ENCODE measurements at regions not wholly inside any gene's neighbourhood (a gene's known extent, or its start where the extent isn't known, plus 50 kb on each side); places are given as distances from the start of the nearest gene placed in this dataset.
"Not testable (repeated sequence)": the region's sequence is repeated elsewhere in the genome, so short reads cannot be mapped to it uniquely, and the experiment has no call there.

GRCh38 chr6:44742828-44743372 lies 355.4 kb downstream of the CDC5L start:
- H3K9me3 ChIP-seq (ENCODE audit: control insufficient read depth, low read length): peaks cover 2% of the 10 kb centered on the region
- no peaks in the 10 kb centered on the region for H3K27me3 ChIP-seq (ENCODE audit: control insufficient read depth, insufficient read depth, low read length, poor library complexity, severe bottlenecking)
- no peak overlapping the region for H3K4me3 ChIP-seq (ENCODE audit: insufficient read depth, low read depth, low read length)
- no peaks in the 10 kb centered on the region for H3K36me3 ChIP-seq (ENCODE audit: control insufficient read depth, insufficient read depth, low read length)
- no peak overlapping the region for H3K27ac ChIP-seq (ENCODE audit: insufficient read depth, low read depth, low read length, poor library complexity, severe bottlenecking)
- WGBS, 2 experiments: 68 to 76% methylated on average over 2 of the region's 2 CpGs
- peaks cover 6% of the 10 kb centered on the region for H3K4me1 ChIP-seq (ENCODE audit: control insufficient read depth, insufficient read depth, low read length)

GRCh38 chr6:44760116-44760515 lies 372.6 kb downstream of the CDC5L start:
- 88 to 91% methylated on average over 18 of the region's 18 CpGs for whole genome bisulfite sequencing, 2 experiments
- not testable (repeated sequence) for H3K4me3 ChIP-seq (ENCODE audit: insufficient read depth, low read depth, low read length); H3K27me3 ChIP-seq (ENCODE audit: control insufficient read depth, insufficient read depth, low read length, poor library complexity, severe bottlenecking); H3K4me1 ChIP-seq (ENCODE audit: control insufficient read depth, insufficient read depth, low read length); H3K27ac ChIP-seq (ENCODE audit: insufficient read depth, low read depth, low read length, poor library complexity, severe bottlenecking); H3K36me3 ChIP-seq (ENCODE audit: control insufficient read depth, insufficient read depth, low read length); H3K9me3 ChIP-seq (ENCODE audit: control insufficient read depth, low read length)

- Histone ChIP-seq H3K36me3 (ENCODE audit: control insufficient read depth, insufficient read depth, low read length) (no peaks in the 10 kb centered on the region), H3K4me3 (ENCODE audit: insufficient read depth, low read depth, low read length) (no peak overlapping the region), H3K27me3 (ENCODE audit: control insufficient read depth, insufficient read depth, low read length, poor library complexity, severe bottlenecking) (no peaks in the 10 kb centered on the region), H3K4me1 (ENCODE audit: control insufficient read depth, insufficient read depth, low read length) (no peaks in the 10 kb centered on the region), H3K9me3 (ENCODE audit: control insufficient read depth, low read length) (no peaks in the 10 kb centered on the region), H3K27ac (ENCODE audit: insufficient read depth, low read depth, low read length, poor library complexity, severe bottlenecking) (no peak overlapping the region)
Measured at GRCh38 chr6:44761046-44761445, 373.5 kb downstream of the CDC5L start.

DNA sequence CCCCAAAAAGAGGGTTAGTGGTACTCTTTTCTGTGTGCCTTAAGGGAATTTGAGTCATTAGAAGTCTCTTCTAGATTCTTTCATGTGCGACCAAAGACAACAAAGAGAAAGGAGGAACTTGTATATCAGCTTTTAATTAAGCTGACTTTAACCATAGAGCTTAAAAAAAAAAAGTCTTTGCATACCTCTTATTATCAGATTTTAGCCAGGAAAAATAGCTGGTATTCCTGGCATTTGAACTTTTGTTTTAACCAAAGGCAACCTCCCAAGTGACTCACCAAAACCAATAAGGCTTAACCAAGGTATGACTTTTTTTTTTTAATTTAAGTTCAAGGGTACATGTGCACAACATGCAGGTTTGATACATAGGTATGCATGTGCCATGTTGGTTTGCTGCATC lies 375.0 kb downstream of the CDC5L start:
- Histone ChIP-seq H3K27me3 (ENCODE audit: control insufficient read depth, insufficient read depth, low read length, poor library complexity, severe bottlenecking) (no peaks in the 10 kb centered on the region), H3K27ac (ENCODE audit: insufficient read depth, low read depth, low read length, poor library complexity, severe bottlenecking) (no peak overlapping the region), H3K4me1 (ENCODE audit: control insufficient read depth, insufficient read depth, low read length) (no peaks in the 10 kb centered on the region), H3K4me3 (ENCODE audit: insufficient read depth, low read depth, low read length) (no peak overlapping the region), H3K9me3 (ENCODE audit: control insufficient read depth, low read length) (no peaks in the 10 kb centered on the region), H3K36me3 (ENCODE audit: control insufficient read depth, insufficient read depth, low read length) (no peaks in the 10 kb centered on the region)
- WGBS, 2 experiments: 73 to 78% methylated on average over 1 of the region's 1 CpG

GRCh38 chr6:44771647-44772415 lies 384.3 kb downstream of the CDC5L start:
- Histone ChIP-seq H3K9me3 (ENCODE audit: control insufficient read depth, low read length) (no peaks in the 10 kb centered on the region), H3K27me3 (ENCODE audit: control insufficient read depth, insufficient read depth, low read length, poor library complexity, severe bottlenecking) (no peaks in the 10 kb centered on the region), H3K36me3 (ENCODE audit: control insufficient read depth, insufficient read depth, low read length) (no peaks in the 10 kb centered on the region), H3K4me3 (ENCODE audit: insufficient read depth, low read depth, low read length) (no peak overlapping the region), H3K27ac (ENCODE audit: insufficient read depth, low read depth, low read length, poor library complexity, severe bottlenecking) (no peak overlapping the region), H3K4me1 (ENCODE audit: control insufficient read depth, insufficient read depth, low read length) (no peaks in the 10 kb centered on the region)
- WGBS, 2 experiments: 69 to 71% methylated on average over 2 to 3 of the region's 4 CpGs

GRCh38 chr6:44772838-44773237 lies 385.3 kb downstream of the CDC5L start:
- H3K4me3 ChIP-seq (ENCODE audit: insufficient read depth, low read depth, low read length): no peak overlapping the region
- H3K9me3 ChIP-seq (ENCODE audit: control insufficient read depth, low read length): no peaks in the 10 kb centered on the region
- H3K4me1 ChIP-seq (ENCODE audit: control insufficient read depth, insufficient read depth, low read length): no peaks in the 10 kb centered on the region
- H3K27ac ChIP-seq (ENCODE audit: insufficient read depth, low read depth, low read length, poor library complexity, severe bottlenecking): no peak overlapping the region
- H3K27me3 ChIP-seq (ENCODE audit: control insufficient read depth, insufficient read depth, low read length, poor library complexity, severe bottlenecking): no peaks in the 10 kb centered on the region
- no peaks in the 10 kb centered on the region for H3K36me3 ChIP-seq (ENCODE audit: control insufficient read depth, insufficient read depth, low read length)

DNA sequence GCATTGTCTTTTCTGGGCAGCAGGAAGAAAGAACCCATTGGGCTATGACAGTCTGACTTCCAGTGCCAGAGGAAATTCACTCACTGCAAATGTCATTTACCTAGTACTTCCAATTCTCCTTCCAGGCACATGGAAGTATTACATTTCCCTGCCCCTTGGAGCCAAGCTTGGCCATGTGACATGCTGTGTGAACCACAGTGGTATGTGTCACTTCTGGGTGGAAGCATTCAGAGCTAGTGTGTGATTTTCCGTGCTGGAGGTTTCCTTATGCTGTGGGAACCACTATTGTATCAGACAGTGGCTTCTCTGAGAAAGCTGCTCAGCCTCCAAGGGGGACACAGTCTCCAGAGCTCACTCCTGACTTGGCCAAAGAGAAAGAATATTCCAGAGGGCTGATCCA lies 387.6 kb downstream of the CDC5L start:
- WGBS, 2 experiments: 88 to 92% methylated on average over 1 of the region's 1 CpG
- Histone ChIP-seq H3K4me3 (ENCODE audit: insufficient read depth, low read depth, low read length) (no peak overlapping the region), H3K9me3 (ENCODE audit: control insufficient read depth, low read length) (no peaks in the 10 kb centered on the region), H3K4me1 (ENCODE audit: control insufficient read depth, insufficient read depth, low read length) (no peaks in the 10 kb centered on the region), H3K36me3 (ENCODE audit: control insufficient read depth, insufficient read depth, low read length) (no peaks in the 10 kb centered on the region), H3K27me3 (ENCODE audit: control insufficient read depth, insufficient read depth, low read length, poor library complexity, severe bottlenecking) (no peaks in the 10 kb centered on the region), H3K27ac (ENCODE audit: insufficient read depth, low read depth, low read length, poor library complexity, severe bottlenecking) (no peak overlapping the region)

DNA sequence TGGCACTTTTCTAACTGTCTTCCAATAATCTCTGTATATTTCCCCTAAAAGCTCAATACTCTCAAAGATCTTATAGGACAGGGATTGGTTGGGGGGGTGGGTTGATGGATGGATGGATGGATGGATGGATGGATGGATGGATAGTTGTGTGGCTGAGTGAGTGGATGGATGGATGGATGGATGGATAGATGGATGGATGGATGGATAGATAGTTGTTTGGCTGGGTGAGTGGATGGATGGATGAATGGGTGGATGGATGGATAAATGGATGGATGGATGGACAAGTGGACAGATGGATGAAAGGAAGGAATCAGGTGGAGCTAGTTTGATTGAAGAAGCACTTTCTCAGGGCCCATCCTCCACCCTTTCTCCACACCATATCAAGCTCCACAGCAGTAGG lies 388.8 kb downstream of the CDC5L start:
- Histone ChIP-seq H3K27ac (ENCODE audit: insufficient read depth, low read depth, low read length, poor library complexity, severe bottlenecking) (no peak overlapping the region), H3K36me3 (ENCODE audit: control insufficient read depth, insufficient read depth, low read length) (no peaks in the 10 kb centered on the region), H3K4me1 (ENCODE audit: control insufficient read depth, insufficient read depth, low read length) (no peaks in the 10 kb centered on the region), H3K27me3 (ENCODE audit: control insufficient read depth, insufficient read depth, low read length, poor library complexity, severe bottlenecking) (no peaks in the 10 kb centered on the region), H3K4me3 (ENCODE audit: insufficient read depth, low read depth, low read length) (no peak overlapping the region), H3K9me3 (ENCODE audit: control insufficient read depth, low read length) (no peaks in the 10 kb centered on the region)

DNA sequence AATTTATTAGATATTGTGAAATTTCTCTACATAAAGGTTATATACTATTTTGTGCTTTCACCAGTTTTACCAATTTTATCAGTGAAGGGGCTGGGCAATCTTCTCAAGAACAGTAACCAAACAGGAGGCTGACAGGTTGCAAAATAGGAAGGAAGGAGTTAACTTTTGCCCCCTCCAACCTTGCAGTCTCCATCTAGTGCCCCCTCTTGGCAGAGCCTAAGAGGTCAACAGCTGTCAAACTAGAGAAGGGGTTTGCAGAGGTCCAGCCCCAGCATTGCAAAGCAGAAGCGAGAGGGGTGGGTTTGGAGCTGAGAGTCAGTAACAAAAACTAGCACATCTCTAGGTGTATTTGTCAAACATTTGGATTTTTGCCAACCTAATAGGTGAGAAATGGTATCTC lies 391.0 kb downstream of the CDC5L start:
- H3K27ac ChIP-seq (ENCODE audit: insufficient read depth, low read depth, low read length, poor library complexity, severe bottlenecking): no peak overlapping the region
- WGBS, 2 experiments: 82 to 93% methylated on average over 1 of the region's 1 CpG
- H3K4me3 ChIP-seq (ENCODE audit: insufficient read depth, low read depth, low read length): no peak overlapping the region
- H3K9me3 ChIP-seq (ENCODE audit: control insufficient read depth, low read length): no peaks in the 10 kb centered on the region
- H3K27me3 ChIP-seq (ENCODE audit: control insufficient read depth, insufficient read depth, low read length, poor library complexity, severe bottlenecking): no peaks in the 10 kb centered on the region
- H3K4me1 ChIP-seq (ENCODE audit: control insufficient read depth, insufficient read depth, low read length): no peaks in the 10 kb centered on the region
- no peaks in the 10 kb centered on the region for H3K36me3 ChIP-seq (ENCODE audit: control insufficient read depth, insufficient read depth, low read length)
